ENCODE measurements at regions not wholly inside any gene's neighbourhood (a gene's known extent, or its start where the extent isn't known, plus 50 kb on each side); places are given as distances from the start of the nearest gene placed in this dataset.
"Not testable (repeated sequence)": the region's sequence is repeated elsewhere in the genome, so short reads cannot be mapped to it uniquely, and the experiment has no call there.

- H3K4me3 ChIP-seq (ENCODE audit: low read depth, low read length), result no peak overlapping the region
- no peak for DNase-seq (ENCODE audit: low read depth)
- TF ChIP-seq CTCF (IDR thresholded peaks at IDR 0.05; ENCODE audit: low read depth, low read length, missing control alignments), result no peak
Measured at GRCh38 chr12:63354969-63355368, 204.0 kb upstream of the AVPR1A start.

- DNase-seq (ENCODE audit: low read depth), result no peak
- no peak for TF ChIP-seq CTCF (IDR thresholded peaks at IDR 0.05; ENCODE audit: low read depth, low read length, missing control alignments)
- H3K4me3 ChIP-seq (ENCODE audit: low read depth, low read length), result no peak overlapping the region
Measured at GRCh38 chr12:63353559-63353958, 202.6 kb upstream of the AVPR1A start.

- no peak for TF ChIP-seq CTCF (IDR thresholded peaks at IDR 0.05; ENCODE audit: low read depth, low read length, missing control alignments)
- H3K4me3 ChIP-seq (ENCODE audit: low read depth, low read length), result no peak overlapping the region
- no peak for DNase-seq (ENCODE audit: low read depth)
Measured at GRCh38 chr12:63351370-63351769, 200.4 kb upstream of the AVPR1A start.

- no peak overlapping the region for H3K4me3 ChIP-seq (ENCODE audit: low read depth, low read length)
- no peak for TF ChIP-seq CTCF (IDR thresholded peaks at IDR 0.05; ENCODE audit: low read depth, low read length, missing control alignments)
- no peak for DNase-seq (ENCODE audit: low read depth)
Measured at GRCh38 chr12:63348556-63348955, 197.6 kb upstream of the AVPR1A start.

- not testable (repeated sequence) for H3K4me3 ChIP-seq (ENCODE audit: low read depth, low read length); DNase-seq (ENCODE audit: low read depth)
Measured at GRCh38 chr12:63337158-63337557, 186.2 kb upstream of the AVPR1A start.

- no peak for TF ChIP-seq CTCF (IDR thresholded peaks at IDR 0.05; ENCODE audit: low read depth, low read length, missing control alignments)
- DNase-seq (ENCODE audit: low read depth), result no peak
- H3K4me3 ChIP-seq (ENCODE audit: low read depth, low read length), result no peak overlapping the region
Measured at GRCh38 chr12:63326260-63326659, 175.3 kb upstream of the AVPR1A start.

- no peak overlapping the region for H3K4me3 ChIP-seq (ENCODE audit: low read depth, low read length)
- no peak for TF ChIP-seq CTCF (IDR thresholded peaks at IDR 0.05; ENCODE audit: low read depth, low read length, missing control alignments)
- no peak for DNase-seq (ENCODE audit: low read depth)
Measured at GRCh38 chr12:63325757-63326156, 174.8 kb upstream of the AVPR1A start.

- DNase-seq (ENCODE audit: low read depth), result no peak
Measured at GRCh38 chr12:63323942-63324341, 172.9 kb upstream of the AVPR1A start.

More at GRCh38 chr12:63323942-63324341, 172.9 kb upstream of the AVPR1A start:
- TF ChIP-seq CTCF (IDR thresholded peaks at IDR 0.05; ENCODE audit: low read depth, low read length, missing control alignments), result no peak
- H3K4me3 ChIP-seq (ENCODE audit: low read depth, low read length), result no peak overlapping the region
